H1 (cell line): ENCODE measurements at regions not wholly inside any gene's neighbourhood (a gene's known extent, or its start where the extent isn't known, plus 50 kb on each side); places are given as distances from the start of the nearest gene placed in this dataset.

Source experiments
- CTCF ChIA-PET: fragments of 300-600 bp; sonication (Branson Sonifier 250); formaldehyde crosslinking; loops from one replicate; lab custom pipeline; 2021; ENCODE audit not compliant: partially characterized antibody; lab: Charles Lee
- POLR2A ChIA-PET: fragments of 300-600 bp; sonication (Branson Sonifier 250); formaldehyde crosslinking; loops from one replicate; lab custom pipeline; 2021; ENCODE audit warnings: inconsistent platforms; ENCODE audit not compliant: partially characterized antibody; lab: Charles Lee
- DNase-seq, 2 experiments: peaks; one replicate each; pipeline versions ENCODE4 v3.0.0 to v3.0.0-alpha.2; 2010 to 2022; ENCODE audit warnings: low spot score in 2 of 2, low read depth in 1 of 2, mixed read lengths in 1 of 2
- FAIRE-seq: peaks from 2 replicates; lab custom pipeline; 2011; peaks lifted over from hg19 to GRCh38; lab: Jason Lieb, UNC
- H2AFZ ChIP-seq: 2 replicates; pipeline ENCODE4 v1.8.1; 2012; ENCODE audit warnings: low read length, inconsistent platforms
- H2AK5ac ChIP-seq: 2 replicates; pipeline ENCODE4 v1.6.1; 2013; ENCODE audit warnings: low read depth, low read length
- H2BK120ac ChIP-seq: replicated peaks from 2 replicates; pipeline ENCODE3; 2013; ENCODE audit warnings: low read depth, low read length, inconsistent platforms
- H2BK12ac ChIP-seq: 2 replicates; pipeline ENCODE4 v1.6.1; 2013; ENCODE audit warnings: low read depth, low read length
- H2BK15ac ChIP-seq: 2 replicates; pipeline ENCODE4 v1.6.1; 2013; ENCODE audit warnings: low read length
- H2BK20ac ChIP-seq: 2 replicates; pipeline ENCODE4 v1.6.1; 2013; ENCODE audit warnings: low read length
- H2BK5ac ChIP-seq: 2 replicates; pipeline ENCODE4 v1.6.1; 2013; ENCODE audit warnings: low read depth, low read length
- H3K14ac ChIP-seq: 2 replicates; pipeline ENCODE4 v1.6.1; 2013; ENCODE audit warnings: inconsistent platforms; ENCODE audit not compliant: insufficient read length
- H3K18ac ChIP-seq: 2 replicates; pipeline ENCODE4 v1.6.1; 2013; ENCODE audit warnings: low read length; ENCODE audit errors: extremely low read depth
- H3K23ac ChIP-seq: 2 replicates; pipeline ENCODE4 v1.6.1; 2013; ENCODE audit warnings: inconsistent platforms; ENCODE audit not compliant: insufficient read length
- H3K23me2 ChIP-seq: 2 replicates; pipeline ENCODE4 v1.6.1; 2013; ENCODE audit warnings: low read depth, low read length
- H3K27ac ChIP-seq: 2 replicates; pipeline ENCODE4 v1.6.1; 2011; ENCODE audit warnings: low read depth, low read length, inconsistent platforms
- H3K27me3 ChIP-seq, 4 experiments: replicated peaks in 1 of 4; 1 replicate in 1 of 4; 2 replicates in 3 of 4; pipeline versions ENCODE4 v1.6.1 to v1.8.1; 2011 to 2013; ENCODE audit warnings: low read length in 3 of 4, mild to moderate bottlenecking in 3 of 4, inconsistent platforms in 2 of 4, mixed read lengths in 2 of 4, moderate library complexity in 1 of 4; ENCODE audit not compliant: control insufficient read depth in 3 of 4, insufficient read depth in 3 of 4; ENCODE audit errors: extremely low read depth in 1 of 4
- H3K36me3 ChIP-seq, 4 experiments: 2 replicates each; pipeline versions ENCODE4 v1.6.1 to v1.8.1; 2011 to 2013; ENCODE audit warnings: mild to moderate bottlenecking in 4 of 4, low read length in 3 of 4, moderate library complexity in 2 of 4, control low read depth in 1 of 4, inconsistent platforms in 1 of 4; ENCODE audit not compliant: insufficient read depth in 4 of 4, control insufficient read depth in 2 of 4
- H3K4ac ChIP-seq: replicated peaks from 2 replicates; pipeline ENCODE3; 2013; ENCODE audit warnings: low read length, low read depth, mixed read lengths, inconsistent platforms; ENCODE audit not compliant: insufficient read length
- H3K4me1 ChIP-seq, 4 experiments: replicated peaks in 1 of 4; 1 replicate in 1 of 4; 2 replicates in 3 of 4; pipeline versions ENCODE4 v1.6.1 to v1.8.1; 2011 to 2013; ENCODE audit warnings: low read length in 3 of 4, inconsistent platforms in 2 of 4, mixed read lengths in 1 of 4; ENCODE audit not compliant: insufficient read depth in 4 of 4, control insufficient read depth in 3 of 4
- H3K4me2 ChIP-seq, 2 experiments: 2 replicates each; pipeline versions ENCODE4 v1.6.1 to v1.8.1; 2011 to 2013; ENCODE audit warnings: low read depth in 2 of 2, low read length in 2 of 2, control low read depth in 1 of 2, inconsistent platforms in 1 of 2, mild to moderate bottlenecking in 1 of 2; ENCODE audit not compliant: insufficient read depth in 1 of 2
- H3K4me3 ChIP-seq, 4 experiments: fragments of 200-600, 300-600 bp in 1 of 4; sonication (generic), shearing (Covaris generic), sonication (Bioruptor Twin) in 1 of 4; 2 replicates each; pipeline versions ENCODE4 v1.5.1 to v1.8.1; 2011 to 2016; ENCODE audit warnings: low read length in 4 of 4, low read depth in 3 of 4, control low read depth in 2 of 4, inconsistent platforms in 2 of 4, mild to moderate bottlenecking in 2 of 4, mixed read lengths in 1 of 4, moderate library complexity in 1 of 4; ENCODE audit not compliant: insufficient read depth in 2 of 4; ENCODE audit errors: extremely low read depth in 1 of 4
- H3K56ac ChIP-seq: replicated peaks from 2 replicates; pipeline ENCODE3; 2013; ENCODE audit warnings: low read depth, mild to moderate bottlenecking, mixed read lengths, low read length, inconsistent platforms; ENCODE audit not compliant: insufficient read length
- H3K79me1 ChIP-seq: 2 replicates; pipeline ENCODE4 v1.6.1; 2013; ENCODE audit warnings: low read depth, low read length, control low read depth
- H3K79me2 ChIP-seq, 2 experiments: 2 replicates each; pipeline versions ENCODE4 v1.6.1 to v1.8.1; 2012 to 2013; ENCODE audit warnings: low read length in 2 of 2, mild to moderate bottlenecking in 2 of 2, inconsistent platforms in 1 of 2; ENCODE audit not compliant: insufficient read depth in 2 of 2, control insufficient read depth in 1 of 2
- H3K9ac ChIP-seq, 4 experiments: replicated peaks in 1 of 4; 1 replicate in 1 of 4; 2 replicates in 3 of 4; pipeline versions ENCODE4 v1.6.1 to v1.8.1; 2011 to 2013; ENCODE audit warnings: low read depth in 3 of 4, low read length in 3 of 4, control low read depth in 2 of 4, mild to moderate bottlenecking in 2 of 4, moderate library complexity in 2 of 4, inconsistent platforms in 1 of 4; ENCODE audit errors: extremely low read depth in 1 of 4
- H3K9me3 ChIP-seq, 2 experiments: 2 replicates each; pipeline versions ENCODE4 v1.6.1 to v1.8.1; 2012 to 2013; ENCODE audit warnings: mild to moderate bottlenecking in 2 of 2, moderate library complexity in 2 of 2, control low read depth in 1 of 2, inconsistent platforms in 1 of 2, low read depth in 1 of 2, low read length in 1 of 2, mixed read lengths in 1 of 2; ENCODE audit not compliant: insufficient read depth in 2 of 2
- H4K20me1 ChIP-seq, 2 experiments: replicated peaks in 1 of 2; 2 replicates each; pipeline versions ENCODE3 to v1.8.1; 2011 to 2013; ENCODE audit warnings: inconsistent platforms in 2 of 2, low read length in 2 of 2, mild to moderate bottlenecking in 1 of 2; ENCODE audit not compliant: insufficient read depth in 2 of 2, control insufficient read depth in 1 of 2
- H4K5ac ChIP-seq: 2 replicates; pipeline ENCODE4 v1.6.1; 2013; ENCODE audit warnings: low read length, low read depth, mixed read lengths, inconsistent platforms; ENCODE audit not compliant: insufficient read length
- H4K8ac ChIP-seq: 2 replicates; pipeline ENCODE4 v1.8.0; 2013; ENCODE audit warnings: mild to moderate bottlenecking, moderate library complexity, low read length, inconsistent platforms; ENCODE audit not compliant: insufficient read depth; ENCODE audit errors: extremely low read depth
- H4K91ac ChIP-seq: replicated peaks from 2 replicates; pipeline ENCODE3; 2013; ENCODE audit warnings: low read length, mixed read lengths, inconsistent platforms; ENCODE audit not compliant: insufficient read length
- BCL11A ChIP-seq, 2 experiments: IDR thresholded peaks; one replicate each; pipeline ENCODE4 v1.6.1; 2011; ENCODE audit warnings: low read depth in 2 of 2, low read length in 2 of 2, mild to moderate bottlenecking in 2 of 2
- CBX5 ChIP-seq: fragments of 300-800, 300-1000 bp; sonication (generic); IDR thresholded peaks from 2 replicates; pipeline ENCODE4 v1.7.1; 2016; ENCODE audit warnings: antibody characterized with exemption, low read length, low read depth
- CBX8 ChIP-seq: fragments of 300-800, 300-1000 bp; sonication (generic); IDR thresholded peaks from 2 replicates; pipeline ENCODE4 v1.7.1; 2016; ENCODE audit warnings: low read depth, low read length, borderline replicate concordance
- CEBPB ChIP-seq: IDR thresholded peaks from 2 replicates; pipeline ENCODE4 v1.6.1; 2012; ENCODE audit warnings: low read depth, low read length
- CHD1 ChIP-seq: IDR thresholded peaks from 2 replicates; pipeline ENCODE4 v1.6.1; 2012; ENCODE audit warnings: low read depth, low read length, improper control_type of control experiment
- E2F6 ChIP-seq: IDR thresholded peaks from 2 replicates; pipeline ENCODE4 v1.6.1; 2012; ENCODE audit warnings: inconsistent platforms
- POU5F1 ChIP-seq: IDR thresholded peaks from 2 replicates; pipeline ENCODE4 v1.6.1; 2011; ENCODE audit warnings: low read depth, mild to moderate bottlenecking, low read length, moderate library complexity
- RAD21 ChIP-seq, 2 experiments: IDR thresholded peaks in 1 of 2; conservative IDR thresholded peaks in 1 of 2; 2 replicates each; pipeline ENCODE4 v1.6.1; 2011; ENCODE audit warnings: low read depth in 2 of 2, low read length in 2 of 2, improper control_type of control experiment in 1 of 2, inconsistent platforms in 1 of 2, mild to moderate bottlenecking in 1 of 2, moderate library complexity in 1 of 2
- SRF ChIP-seq: IDR thresholded peaks from 2 replicates; pipeline ENCODE4 v1.6.1; 2011; ENCODE audit warnings: mild to moderate bottlenecking, low read depth, low read length, moderate library complexity
- TAF1 ChIP-seq: IDR thresholded peaks from 2 replicates; pipeline ENCODE4 v1.6.1; 2011; ENCODE audit warnings: mild to moderate bottlenecking, low read depth, low read length
- TCF12 ChIP-seq: IDR thresholded peaks from 2 replicates; pipeline ENCODE4 v1.6.1; 2011; ENCODE audit warnings: low read depth, mild to moderate bottlenecking, low read length
- WGBS, 2 experiments: shearing (Covaris generic) in 1 of 2; methylation state at CpG; one replicate each; pipeline versions ENCODE4 v1.1.6 to v1.1.7; 2013 to 2015; ENCODE audit warnings: low lambda C conversion rate in 2 of 2, mixed read lengths in 2 of 2, inconsistent platforms in 1 of 2, low coverage in 1 of 2, missing lambda C conversion rate in 1 of 2; ENCODE audit not compliant: insufficient replicate concordance in 2 of 2, insufficient coverage in 1 of 2, insufficient read length in 1 of 2; ENCODE audit errors: extremely low coverage in 1 of 2, missing lambda C conversion rate in 1 of 2; 5-methylcytosine and 5-hydroxymethylcytosine counted together
- TF ChIP-seq, protein P1 (sequence below): IDR thresholded peaks from 2 replicates; pipeline ENCODE4 v1.6.1; 2011; ENCODE audit warnings: low read depth, mild to moderate bottlenecking, low read length; ENCODE audit not compliant: insufficient read depth

DNA sequence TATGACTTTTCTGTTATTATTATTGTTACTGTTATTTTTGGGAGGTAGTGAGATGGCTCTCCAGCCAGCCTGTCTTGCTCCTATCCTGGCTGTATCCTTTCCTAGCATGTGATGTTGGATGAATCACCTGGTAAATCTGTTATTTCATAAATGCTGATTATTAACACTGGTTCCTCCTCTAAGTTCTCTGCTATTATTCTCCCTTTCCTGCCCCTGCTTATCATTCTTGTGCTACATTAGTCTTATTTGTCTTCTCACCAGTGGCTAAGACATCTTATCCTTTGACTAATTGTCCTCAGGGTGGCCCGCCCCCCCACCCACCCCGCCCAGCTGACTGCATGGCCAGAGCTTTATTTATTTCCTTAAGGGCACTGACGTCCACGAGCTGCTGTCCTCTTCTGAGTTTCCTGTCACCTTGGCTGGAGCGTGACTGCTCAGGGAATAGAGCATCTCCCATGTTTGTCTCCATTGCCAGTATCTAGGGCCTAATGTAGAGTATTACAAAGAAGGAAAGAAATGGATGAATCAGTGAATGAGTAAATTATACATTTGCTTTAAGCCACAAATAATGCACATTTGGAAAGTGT, 110.1 kb upstream of the KLF6 start:
- H3K23ac ChIP-seq: no peak overlapping the region
- H3K18ac ChIP-seq: no peak overlapping the region
- no peaks in the 10 kb centered on the region for H3K27me3 ChIP-seq
- H3K79me1 ChIP-seq: no peaks in the 10 kb centered on the region
- H3K4ac ChIP-seq: peak overlapping the region; percentile 16
- 0 out of 2 replicates have a peak overlapping the region, but pooled peaks have one; percentile 65 for H2AK5ac ChIP-seq
- no peaks in the 10 kb centered on the region for H4K20me1 ChIP-seq
- H2BK5ac ChIP-seq: no peak overlapping the region
- H2BK20ac ChIP-seq: no peak overlapping the region
- H2AFZ ChIP-seq: no peak overlapping the region
- no peak overlapping the region for H2BK15ac ChIP-seq
- no peak overlapping the region for H4K8ac ChIP-seq
- ChIA-PET POLR2A (interaction anchor here (1.4 kb wide), 1 partner anchor 110 kb away, joined by 3 read pairs; no protein-coding TSS in a partner anchor), CTCF (interaction anchor here (0.6 kb wide), 2 partner anchors 70 to 657 kb away, joined by 4 to 6 read pairs; no protein-coding TSS in a partner anchor)
- H3K56ac ChIP-seq: no peak overlapping the region
- no peak overlapping the region for H3K4me3 ChIP-seq
- 85% methylated on average over 2 of the region's 5 CpGs; no CpG with 5 or more reads in 1 of the 2 experiments for WGBS, 2 experiments
- H4K91ac ChIP-seq: no peak overlapping the region
- no peaks in the 10 kb centered on the region for H3K36me3 ChIP-seq
- no peaks in the 10 kb centered on the region for H3K23me2 ChIP-seq
- no peak for FAIRE-seq
- no peak overlapping the region for H3K4me2 ChIP-seq
- no peaks in the 10 kb centered on the region for H3K9me3 ChIP-seq
- H3K9ac ChIP-seq: no peak overlapping the region
- no peak overlapping the region for H4K5ac ChIP-seq
- peaks cover 0 to 3% (median 1%) of the 10 kb centered on the region in 4 experiments; a peak in 3 of 7 replicates for H3K4me1 ChIP-seq
- no peaks in the 10 kb centered on the region for H3K79me2 ChIP-seq
- H2BK120ac ChIP-seq: no peak overlapping the region
- no peak for DNase-seq
- no peak overlapping the region for H3K14ac ChIP-seq
- H3K27ac ChIP-seq: no peak overlapping the region
- H2BK12ac ChIP-seq: no peak overlapping the region
- TF ChIP-seq CHD1 (no peak), E2F6 (no peak), POU5F1 (no peak), RAD21 (IDR thresholded peaks at IDR 0.05 in 1 of 2, conservative IDR thresholded peaks at IDR 0.05 in 1 of 2; ENCODE audit: low read depth in 2 of 2, low read length in 2 of 2) (no peak), CBX5 (no peak), TAF1 (no peak), CBX8 (no peak), CEBPB (no peak), SRF (no peak), TCF12 (no peak), BCL11A (IDR thresholded peaks at IDR 0.05; ENCODE audit: low read depth in 2 of 2, low read length in 2 of 2) (no peak)
- TF ChIP-seq, protein P1, sequence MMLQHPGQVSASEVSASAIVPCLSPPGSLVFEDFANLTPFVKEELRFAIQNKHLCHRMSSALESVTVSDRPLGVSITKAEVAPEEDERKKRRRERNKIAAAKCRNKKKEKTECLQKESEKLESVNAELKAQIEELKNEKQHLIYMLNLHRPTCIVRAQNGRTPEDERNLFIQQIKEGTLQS: no peak
